Prostate gland (tissue), 2 donors: ENCODE measurements at regions not wholly inside any gene's neighbourhood (a gene's known extent, or its start where the extent isn't known, plus 50 kb on each side); places are given as distances from the start of the nearest gene placed in this dataset.
"Not testable (repeated sequence)": the region's sequence is repeated elsewhere in the genome, so short reads cannot be mapped to it uniquely, and the experiment has no call there.

Experiments
- DNase-seq: peaks from one replicate; pipeline ENCODE4 v3.0.0-alpha.2; 2019; ENCODE audit warnings: low spot score
- H3K27ac ChIP-seq, 2 donors: fragments of 200-600 bp; sonication (generic); 2 replicates each; pipeline ENCODE4 v1.5.1; 2017 to 2019
- H3K27me3 ChIP-seq: fragments of 200-600 bp; sonication (generic); replicated peaks from 2 replicates; pipeline ENCODE4 v1.5.1; 2019; ENCODE audit not compliant: insufficient read depth
- H3K36me3 ChIP-seq, 2 donors: fragments of 200-600 bp; sonication (generic); 1 replicate in 1 of 2; 2 replicates in 1 of 2; pipeline versions ENCODE4 v1.5.1 to v1.8.1; 2017 to 2019
- H3K4me1 ChIP-seq: fragments of 200-600 bp; sonication (generic); replicated peaks from 2 replicates; pipeline ENCODE4 v1.5.1; 2019
- H3K4me3 ChIP-seq, 2 donors: fragments of 200-600 bp; sonication (generic); 2 replicates each; pipeline ENCODE4 v1.5.1; 2017 to 2019
- H3K9me3 ChIP-seq: fragments of 200-600 bp; sonication (generic); 2 replicates; pipeline ENCODE4 v1.5.1; 2017
- POLR2A ChIP-seq: fragments of 450-650 bp; IDR thresholded peaks from one replicate; pipeline ENCODE4 v1.6.1; 2016; ENCODE audit warnings: antibody characterized with exemption, mild to moderate bottlenecking
- POLR2AphosphoS5 ChIP-seq: sonication (generic); formaldehyde crosslinking; IDR thresholded peaks from one replicate; pipeline ENCODE4 v1.6.1; 2017; ENCODE audit warnings: antibody characterized with exemption
- WGBS: methylation state at CpG from one replicate; pipeline ENCODE4 v1.1.5; 2018; 5-methylcytosine and 5-hydroxymethylcytosine counted together
- intact Hi-C: fragments of 100-400 bp; cut with DNase I; formaldehyde crosslinking; loops from one replicate; pipeline ENCODE4 v1.14.2; 2022
- TF ChIP-seq, protein P1 (sequence below), 4 experiments: fragments of 200-600 bp in 2 of 4; fragments of 450-650 bp in 2 of 4; sonication (generic) in 2 of 4; IDR thresholded peaks; 1 replicate in 3 of 4; 2 replicates in 1 of 4; pipeline ENCODE4 v1.5.1; 2016 to 2019; ENCODE audit warnings: antibody characterized with exemption in 4 of 4, mild to moderate bottlenecking in 2 of 4, moderate library complexity in 2 of 4

GRCh38 chr14:106578481-106578880, 1052.1 kb downstream of the TMEM121 start:
- DNase-seq: no peak
- 60% methylated on average over 11 of the region's 11 CpGs for WGBS
- no peaks in the 10 kb centered on the region for H3K9me3 ChIP-seq
- no peaks in the 10 kb centered on the region for H3K4me1 ChIP-seq
- intact Hi-C loops: no loop called here
- no peak overlapping the region for H3K27ac ChIP-seq
- no peaks in the 10 kb centered on the region for H3K27me3 ChIP-seq
- H3K36me3 ChIP-seq: no peaks in the 10 kb centered on the region
- TF ChIP-seq, protein P1, sequence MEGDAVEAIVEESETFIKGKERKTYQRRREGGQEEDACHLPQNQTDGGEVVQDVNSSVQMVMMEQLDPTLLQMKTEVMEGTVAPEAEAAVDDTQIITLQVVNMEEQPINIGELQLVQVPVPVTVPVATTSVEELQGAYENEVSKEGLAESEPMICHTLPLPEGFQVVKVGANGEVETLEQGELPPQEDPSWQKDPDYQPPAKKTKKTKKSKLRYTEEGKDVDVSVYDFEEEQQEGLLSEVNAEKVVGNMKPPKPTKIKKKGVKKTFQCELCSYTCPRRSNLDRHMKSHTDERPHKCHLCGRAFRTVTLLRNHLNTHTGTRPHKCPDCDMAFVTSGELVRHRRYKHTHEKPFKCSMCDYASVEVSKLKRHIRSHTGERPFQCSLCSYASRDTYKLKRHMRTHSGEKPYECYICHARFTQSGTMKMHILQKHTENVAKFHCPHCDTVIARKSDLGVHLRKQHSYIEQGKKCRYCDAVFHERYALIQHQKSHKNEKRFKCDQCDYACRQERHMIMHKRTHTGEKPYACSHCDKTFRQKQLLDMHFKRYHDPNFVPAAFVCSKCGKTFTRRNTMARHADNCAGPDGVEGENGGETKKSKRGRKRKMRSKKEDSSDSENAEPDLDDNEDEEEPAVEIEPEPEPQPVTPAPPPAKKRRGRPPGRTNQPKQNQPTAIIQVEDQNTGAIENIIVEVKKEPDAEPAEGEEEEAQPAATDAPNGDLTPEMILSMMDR (IDR thresholded peaks at IDR 0.05): no peak
- no peak for TF ChIP-seq POLR2AphosphoS5
- TF ChIP-seq POLR2A: no peak
- no peak overlapping the region for H3K4me3 ChIP-seq

- Histone ChIP-seq H3K27ac (no peak overlapping the region), H3K4me1 (no peaks in the 10 kb centered on the region), H3K4me3 (no peak overlapping the region), H3K36me3 (no peaks in the 10 kb centered on the region), H3K27me3 (no peaks in the 10 kb centered on the region), H3K9me3 (no peaks in the 10 kb centered on the region)
- TF ChIP-seq POLR2AphosphoS5 (no peak), POLR2A (no peak)
- TF ChIP-seq, protein P1 (IDR thresholded peaks at IDR 0.05): no peak
- DNase-seq: no peak
- intact Hi-C loops: no loop called here
- 71% methylated on average over 6 of the region's 6 CpGs for WGBS
These were observed 1052.7 kb downstream of the TMEM121 start for GRCh38 chr14:106579084-106579483.

- no peak for DNase-seq
- TF ChIP-seq, protein P1 (IDR thresholded peaks at IDR 0.05): no peak
- TF ChIP-seq POLR2A (no peak), POLR2AphosphoS5 (no peak)
- H3K4me1 ChIP-seq: no peaks in the 10 kb centered on the region
- 68% methylated on average over 9 of the region's 9 CpGs for WGBS
- no peaks in the 10 kb centered on the region for H3K27me3 ChIP-seq
- intact Hi-C loops: no loop called here
- H3K4me3 ChIP-seq: no peak overlapping the region
- no peaks in the 10 kb centered on the region for H3K36me3 ChIP-seq
- H3K9me3 ChIP-seq: no peaks in the 10 kb centered on the region
- no peak overlapping the region for H3K27ac ChIP-seq
These were observed 1059.3 kb downstream of the TMEM121 start for GRCh38 chr14:106585692-106586091.

DNA sequence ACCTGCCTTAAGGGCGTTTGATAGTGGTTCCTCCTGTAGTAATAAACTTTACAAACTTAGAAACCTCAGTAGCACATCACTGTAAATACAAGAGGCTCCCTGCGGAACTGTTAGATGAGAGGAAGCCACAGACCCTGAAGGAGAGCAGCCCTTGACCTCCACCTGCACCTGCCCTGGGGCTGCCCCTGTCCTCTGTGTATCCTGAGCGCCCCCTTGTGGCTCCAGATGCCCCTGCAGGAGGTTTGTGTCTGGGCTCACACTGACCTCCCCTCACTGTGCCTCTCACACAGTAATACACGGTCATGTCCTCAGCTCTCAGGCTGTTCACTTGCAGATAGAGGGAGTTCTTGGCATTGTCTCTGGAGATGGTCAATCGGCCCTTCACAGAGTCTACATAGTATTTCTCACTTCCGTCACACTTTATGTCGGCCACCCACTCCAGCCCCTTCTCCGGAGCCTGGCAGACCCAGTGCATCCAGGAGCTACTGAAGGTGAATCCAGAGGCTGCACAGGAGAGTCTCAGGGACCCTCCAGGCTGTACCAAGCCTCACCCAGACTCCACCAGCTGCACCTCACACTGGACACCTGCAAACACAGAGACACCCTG, 1059.8 kb downstream of the TMEM121 start:
- no peak for DNase-seq
- no peak for TF ChIP-seq POLR2AphosphoS5
- TF ChIP-seq, protein P1 (IDR thresholded peaks at IDR 0.05): peak in 1 of 4 experiments; percentile 8
- H3K4me1 ChIP-seq: no peaks in the 10 kb centered on the region
- no peak overlapping the region for H3K4me3 ChIP-seq
- H3K36me3 ChIP-seq: no peaks in the 10 kb centered on the region
- H3K9me3 ChIP-seq: no peaks in the 10 kb centered on the region
- 57% methylated on average over 8 of the region's 8 CpGs for WGBS
- no peaks in the 10 kb centered on the region for H3K27me3 ChIP-seq
- intact Hi-C loops: no loop called here
- no peak overlapping the region for H3K27ac ChIP-seq

GRCh38 chr14:106591539-106591938, 1065.2 kb downstream of the TMEM121 start:
- H3K4me3 ChIP-seq, intact Hi-C loops, H3K4me1 ChIP-seq, H3K36me3 ChIP-seq, H3K9me3 ChIP-seq, DNase-seq, H3K27me3 ChIP-seq, H3K27ac ChIP-seq: not testable (repeated sequence)
- 72% methylated on average over 7 of the region's 7 CpGs for WGBS

GRCh38 chr14:106592115-106592852, 1065.9 kb downstream of the TMEM121 start:
- H3K27ac ChIP-seq, H3K9me3 ChIP-seq, intact Hi-C loops, H3K4me1 ChIP-seq, H3K4me3 ChIP-seq, H3K27me3 ChIP-seq, DNase-seq, H3K36me3 ChIP-seq: not testable (repeated sequence)
- 77% methylated on average over 11 of the region's 24 CpGs for WGBS
